Raji (cell line): ENCODE measurements at regions not wholly inside any gene's neighbourhood (a gene's known extent, or its start where the extent isn't known, plus 50 kb on each side); places are given as distances from the start of the nearest gene placed in this dataset.

Experiments
- POLR2A ChIP-seq: IDR thresholded peaks from 2 replicates; pipeline ENCODE4 v1.6.1; 2011; ENCODE audit warnings: low read depth, low read length, control low read depth; ENCODE audit not compliant: insufficient read depth

DNA sequence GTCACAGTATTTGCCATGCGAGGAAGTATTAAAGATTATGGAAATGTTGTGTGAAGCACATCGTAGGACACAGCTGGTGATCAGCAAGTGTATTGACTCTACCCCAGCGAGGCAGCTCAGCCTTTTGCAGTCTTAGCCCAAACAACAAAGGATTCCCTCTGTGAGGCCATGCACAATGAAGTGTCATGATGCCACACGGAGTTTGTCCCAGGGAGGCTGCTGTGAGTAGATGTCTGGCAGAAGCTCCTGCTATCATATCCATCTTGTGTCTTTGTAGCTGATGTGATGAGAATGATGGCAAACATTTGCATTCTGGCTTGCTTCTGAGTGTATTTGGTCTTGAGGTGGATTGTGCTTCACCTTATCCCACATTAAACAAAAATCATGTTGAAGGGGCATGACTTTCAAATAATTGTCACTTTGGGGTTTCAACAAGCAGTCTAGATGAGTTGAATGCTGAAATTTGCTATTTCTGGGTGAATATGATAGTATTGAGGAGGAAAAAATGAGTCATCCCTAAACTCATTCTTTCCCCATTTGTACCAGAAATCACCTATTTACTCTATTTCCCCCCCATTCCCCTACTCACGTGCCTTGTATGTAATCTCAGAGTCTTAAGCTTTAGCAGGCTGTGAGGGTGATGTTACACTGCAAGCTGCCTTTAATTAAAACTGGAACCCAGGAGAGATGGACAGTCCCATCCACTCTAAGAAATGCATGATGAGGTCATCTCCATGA, 273.5 kb downstream of the RNF144A start:
- no peak for TF ChIP-seq POLR2A

DNA sequence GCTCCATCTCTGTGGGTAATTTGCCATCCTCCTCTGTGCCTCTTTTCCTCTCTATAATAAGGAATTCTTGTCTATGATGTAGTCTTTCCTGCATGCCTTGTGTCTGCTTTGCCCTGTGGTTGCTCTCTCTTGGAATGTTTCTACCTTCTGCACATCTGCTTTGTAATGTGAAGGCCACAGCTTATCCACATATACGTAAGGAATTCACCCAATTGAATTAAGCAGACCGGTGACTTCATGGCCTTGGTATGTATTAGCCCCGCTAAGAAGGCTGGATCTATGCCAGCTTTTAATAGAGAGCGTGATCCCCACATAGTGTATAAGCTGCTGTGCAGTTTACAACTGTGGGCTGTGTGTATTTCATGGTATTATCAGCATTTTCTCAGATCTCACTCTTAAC, 274.7 kb downstream of the RNF144A start:
- no peak for TF ChIP-seq POLR2A

DNA sequence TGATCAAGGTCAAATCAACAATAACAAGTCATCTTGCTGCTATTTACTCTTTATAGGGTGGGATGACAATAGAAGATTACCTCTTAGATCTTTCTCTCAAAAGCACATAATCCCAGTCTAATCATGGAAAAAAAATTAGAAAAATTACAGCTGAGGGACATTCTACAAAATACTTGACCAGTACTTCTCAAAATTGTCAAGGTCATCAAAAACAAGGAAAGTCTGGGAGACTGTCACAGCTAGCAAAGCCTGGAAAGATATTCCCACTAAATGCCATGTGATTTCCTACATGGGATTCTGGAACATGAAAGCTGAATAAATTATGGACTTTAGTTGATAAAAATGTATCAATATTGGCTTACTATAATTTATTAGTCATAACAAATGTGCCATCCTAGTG, 276.2 kb downstream of the RNF144A start:
- TF ChIP-seq POLR2A, result no peak

DNA sequence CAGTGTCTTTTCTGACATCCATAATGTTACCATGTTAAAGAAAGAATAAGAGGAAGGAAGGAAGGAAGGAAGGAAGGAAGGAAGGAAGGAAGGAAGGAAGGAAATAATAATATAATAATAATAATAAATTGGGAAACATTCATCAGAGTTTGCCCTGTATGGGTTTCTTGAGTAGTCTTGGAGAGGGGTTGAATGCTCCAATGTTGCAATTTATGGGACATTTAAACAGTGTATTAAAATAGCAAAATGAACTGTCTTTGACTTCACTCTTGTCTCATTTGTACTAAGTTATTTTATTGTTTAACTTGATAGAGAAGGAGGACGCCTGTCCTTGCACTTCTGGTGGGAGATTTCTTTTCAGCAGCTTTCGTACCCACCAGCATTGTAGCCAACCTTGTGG, 277.7 kb downstream of the RNF144A start:
- no peak for TF ChIP-seq POLR2A

DNA sequence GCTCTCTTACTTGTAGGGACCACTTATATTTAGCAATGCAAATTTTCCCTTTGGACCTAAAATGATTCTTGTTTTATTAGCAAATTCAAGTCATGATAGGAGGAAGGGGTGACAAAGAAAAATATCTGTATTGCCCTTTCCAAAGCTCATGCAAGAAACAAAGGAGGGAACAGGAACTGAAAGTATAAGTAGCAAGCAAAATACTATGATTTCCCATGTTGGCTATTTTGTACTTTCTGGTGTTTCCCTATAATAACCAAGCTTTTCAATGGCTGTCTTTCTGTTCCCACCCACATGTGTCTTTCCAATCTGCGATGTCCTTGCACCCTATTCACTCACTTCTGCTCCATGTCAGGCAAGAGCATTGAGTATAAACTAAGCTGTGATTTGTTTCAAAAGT, 279.7 kb downstream of the RNF144A start:
- no peak for TF ChIP-seq POLR2A

DNA sequence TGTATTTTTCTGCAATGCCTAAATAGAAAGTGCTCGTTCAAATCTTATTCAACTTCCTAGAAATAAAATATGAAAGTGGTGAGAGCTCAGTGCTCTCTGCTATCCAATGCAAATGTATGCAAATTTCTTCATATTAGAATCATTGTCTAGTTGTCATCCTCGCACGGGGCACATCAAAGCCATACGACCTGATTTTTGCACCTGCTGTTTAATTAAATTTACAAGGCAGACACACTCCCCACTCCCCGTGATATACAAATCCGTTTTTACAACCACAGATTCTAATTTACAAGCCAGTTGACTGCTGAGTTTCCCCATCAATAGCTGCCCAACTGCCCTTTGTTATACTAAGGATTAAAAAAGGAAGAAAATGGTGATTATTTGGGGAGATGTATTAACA, 284.6 kb downstream of the RNF144A start:
- TF ChIP-seq POLR2A, result no peak

DNA sequence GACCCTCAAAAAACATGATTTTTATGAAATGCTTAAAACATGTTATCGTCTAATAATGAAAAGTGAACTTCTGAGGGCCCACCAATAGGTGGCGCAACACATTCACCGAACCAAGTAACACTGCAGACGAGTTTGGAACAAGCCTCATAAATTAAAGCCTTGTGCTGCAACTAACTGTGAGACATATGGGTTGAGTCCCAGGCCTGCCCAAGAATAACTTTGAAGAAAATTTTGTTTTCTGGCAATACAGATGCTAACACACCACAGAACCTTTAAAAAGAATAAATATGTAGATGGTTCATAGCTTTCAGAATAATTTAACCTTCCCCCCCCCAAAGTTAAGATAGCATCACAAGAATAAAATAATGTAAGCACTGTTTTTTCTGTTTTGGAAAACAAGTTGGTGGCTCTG, 285.9 kb downstream of the RNF144A start:
- no peak for TF ChIP-seq POLR2A

DNA sequence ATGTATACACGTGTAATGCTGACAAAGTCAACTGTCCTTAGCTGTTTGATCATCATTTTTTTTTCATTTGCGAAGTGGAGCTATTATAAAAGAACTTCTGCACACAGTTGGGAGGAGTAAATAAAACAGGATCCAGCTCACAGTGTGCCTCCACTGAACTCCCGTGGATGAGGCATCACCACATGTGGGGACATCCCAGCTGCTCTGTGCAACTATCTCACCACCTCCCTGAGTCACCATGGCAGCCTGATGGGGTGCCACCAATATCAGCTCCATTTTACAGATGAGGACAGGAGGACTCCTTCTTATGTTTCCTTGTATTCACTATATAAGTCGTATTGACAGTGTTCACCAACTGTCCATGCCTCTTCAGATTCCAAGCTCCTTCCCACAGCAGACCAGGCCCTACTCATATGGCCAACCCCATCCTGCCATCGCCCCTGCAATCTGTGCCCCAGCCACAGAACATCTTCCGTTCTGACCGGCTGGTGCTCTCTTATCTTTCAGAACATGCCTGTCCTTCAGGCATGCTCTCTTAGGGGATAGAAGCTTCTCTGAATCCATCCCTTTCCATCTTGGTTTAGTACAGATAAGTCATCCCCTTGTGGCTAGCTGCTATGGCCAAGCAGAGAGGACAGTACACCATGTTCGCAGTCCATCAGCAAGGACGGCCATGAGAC, 288.1 kb downstream of the RNF144A start:
- no peak for TF ChIP-seq POLR2A

DNA sequence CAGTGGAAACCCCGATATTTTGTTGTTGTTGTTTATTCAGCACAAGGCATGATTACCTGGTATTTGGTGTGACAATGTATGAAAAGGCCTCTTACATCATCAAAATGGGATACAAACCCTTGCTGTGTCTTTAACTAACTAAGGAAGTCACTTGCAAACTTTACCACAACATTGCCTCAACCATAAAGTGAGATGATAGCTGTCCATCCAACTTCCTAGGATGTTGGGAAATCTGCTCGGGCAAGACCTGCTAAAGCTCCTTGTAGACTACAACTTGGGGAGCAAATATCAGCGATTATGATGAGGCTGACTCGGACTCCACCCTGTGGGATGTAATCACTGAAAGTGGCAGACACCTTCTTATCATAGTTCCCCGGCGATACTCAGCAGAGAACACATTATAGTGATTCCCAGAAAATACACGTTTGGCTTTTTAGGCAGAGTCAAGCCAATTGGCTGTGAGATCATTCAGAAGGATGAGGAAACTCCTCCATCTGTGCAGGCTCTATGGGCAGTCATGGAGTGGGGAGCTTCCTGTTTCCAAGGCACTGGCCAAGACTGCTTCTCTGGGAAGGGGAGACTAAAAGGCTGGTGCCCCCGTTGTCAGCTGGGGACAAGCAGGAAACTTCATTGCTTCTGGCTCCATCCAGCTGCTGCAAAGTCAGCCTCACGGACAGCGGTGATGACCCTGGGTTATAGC, 289.0 kb downstream of the RNF144A start:
- no peak for TF ChIP-seq POLR2A

DNA sequence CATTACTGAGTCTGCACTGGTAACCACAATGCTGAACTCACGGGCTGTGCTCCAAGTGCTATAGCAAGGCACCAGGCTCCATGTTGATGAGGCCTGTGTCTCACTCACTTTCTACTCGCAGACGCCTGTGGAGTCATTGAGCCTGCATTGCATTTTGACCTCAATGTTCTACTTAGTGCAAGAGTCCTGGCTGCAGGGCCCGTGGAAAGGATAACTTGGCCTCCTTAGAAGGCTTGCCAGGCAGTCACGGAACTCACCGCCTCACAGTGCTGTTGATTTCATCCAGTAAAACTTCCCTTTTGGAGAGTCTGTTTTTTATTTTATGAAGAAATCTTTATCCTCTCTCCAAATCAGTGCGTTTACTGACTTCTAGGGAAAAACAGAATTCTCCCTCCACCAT, 290.4 kb downstream of the RNF144A start:
- TF ChIP-seq POLR2A, result no peak

DNA sequence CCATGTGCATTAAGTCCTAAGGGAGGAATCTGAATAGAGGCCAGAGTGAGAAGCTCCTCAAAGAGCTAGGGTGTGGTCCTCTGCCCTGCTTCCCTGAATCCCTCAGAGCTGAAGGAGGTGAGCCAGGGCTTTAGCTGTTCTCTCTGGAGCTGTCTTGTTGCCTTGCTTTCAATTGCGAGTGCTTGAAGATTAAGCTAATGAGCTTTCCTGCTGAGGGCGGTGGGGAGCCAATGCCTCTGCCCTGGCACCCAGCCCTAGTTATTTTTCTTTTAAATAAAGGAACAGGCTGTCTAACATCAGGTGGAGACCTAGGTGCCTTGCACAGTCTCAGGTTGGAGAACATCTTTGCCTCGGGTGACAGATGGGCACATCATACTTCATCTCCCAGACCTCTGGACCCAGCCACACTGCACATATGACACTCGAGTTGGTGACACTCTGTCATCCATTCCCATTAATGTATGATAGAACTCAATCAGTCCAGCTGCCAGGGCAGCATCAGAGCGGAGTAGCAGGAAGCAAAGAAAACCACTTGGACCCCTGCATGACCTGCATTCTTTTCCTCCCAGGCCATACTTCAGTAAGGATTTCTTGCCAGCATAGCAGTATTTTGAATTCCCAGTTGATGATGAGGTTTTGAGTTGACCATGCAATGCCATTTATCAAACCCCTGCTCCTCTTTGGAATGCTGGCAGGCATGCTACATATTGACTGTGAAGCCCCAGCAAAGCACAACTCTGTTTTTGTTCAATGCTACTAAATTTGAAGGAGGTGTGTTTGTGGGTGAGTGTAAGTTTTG, 292.7 kb downstream of the RNF144A start:
- no peak for TF ChIP-seq POLR2A

DNA sequence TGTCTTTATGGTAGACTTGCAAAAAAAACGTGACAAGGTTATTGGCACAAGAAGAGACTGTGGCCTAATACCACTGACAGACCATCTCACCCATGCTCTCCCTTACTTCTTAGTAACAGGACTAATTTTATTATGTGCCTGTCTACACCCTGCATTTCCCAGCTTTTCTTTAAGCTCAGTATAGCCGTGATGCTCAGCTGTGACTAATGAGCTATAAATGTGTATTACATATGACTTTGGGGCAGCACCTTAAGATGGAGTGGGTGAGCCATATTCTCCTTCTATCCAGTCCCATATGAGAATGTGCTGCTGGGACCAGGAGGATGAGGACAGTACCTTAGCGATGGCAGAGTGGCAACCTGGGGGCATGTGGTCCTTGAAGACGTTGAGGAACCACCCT, 293.5 kb downstream of the RNF144A start:
- no peak for TF ChIP-seq POLR2A

DNA sequence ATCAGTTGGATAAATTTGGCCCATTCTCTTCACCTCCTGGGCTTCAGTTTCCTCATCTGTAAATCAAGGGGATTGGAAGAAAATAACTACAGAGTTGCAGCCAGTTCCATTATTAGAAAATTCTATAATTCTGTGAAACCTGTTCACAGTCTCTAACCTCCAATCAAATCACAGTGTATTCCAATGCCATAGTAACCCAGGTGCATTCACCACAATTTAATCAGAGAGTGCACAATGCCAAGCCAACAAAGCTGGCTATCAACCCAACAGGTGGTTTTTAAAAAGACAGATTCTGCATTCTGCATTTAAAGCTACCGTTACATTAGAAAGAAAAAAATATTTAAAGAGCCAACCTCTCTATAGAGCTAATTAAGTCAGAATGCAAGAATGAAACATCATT, 308.6 kb downstream of the RNF144A start:
- TF ChIP-seq POLR2A, result no peak

DNA sequence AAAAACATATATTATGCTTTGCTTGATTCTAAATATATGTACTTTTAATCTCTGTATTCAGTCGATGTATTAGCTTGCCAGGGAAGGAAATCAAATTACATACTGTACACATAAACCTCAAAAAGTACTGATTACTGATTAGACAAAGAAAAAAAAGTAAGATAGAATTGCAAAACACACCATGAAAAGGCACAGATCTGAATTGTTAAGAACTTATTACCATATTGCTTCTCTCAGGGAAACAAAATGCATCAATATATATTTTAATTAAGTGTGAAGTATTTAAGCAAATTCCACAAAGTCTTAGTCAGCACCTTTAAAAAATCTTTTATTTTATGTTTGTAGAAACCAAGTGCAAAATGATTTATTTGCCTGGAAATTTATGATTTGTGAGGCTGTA, 309.3 kb downstream of the RNF144A start:
- TF ChIP-seq POLR2A, result no peak

DNA sequence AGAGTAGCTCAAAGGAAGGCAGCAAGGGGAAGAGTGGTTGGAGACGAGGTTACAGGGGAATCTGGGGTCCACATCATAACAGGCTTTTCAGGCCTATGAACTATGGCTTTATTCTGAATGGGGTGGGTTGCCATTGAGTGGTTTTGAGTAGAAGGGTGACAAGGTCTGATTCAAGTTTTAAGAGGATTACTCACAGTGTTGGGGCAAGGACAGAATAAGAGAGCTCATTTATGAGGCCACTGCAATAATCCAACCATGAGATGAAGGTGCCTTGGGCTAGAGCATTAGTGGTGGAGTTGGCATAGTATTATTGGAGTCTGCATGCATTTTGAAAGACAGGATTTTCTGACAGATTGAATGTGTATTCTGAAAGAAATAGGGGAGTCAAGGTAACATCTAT, 315.9 kb downstream of the RNF144A start:
- no peak for TF ChIP-seq POLR2A
